Aorta (tissue), 5 donors: ENCODE measurements at regions not wholly inside any gene's neighbourhood (a gene's known extent, or its start where the extent isn't known, plus 50 kb on each side); places are given as distances from the start of the nearest gene placed in this dataset.

ENCODE experiments used
- ATAC-seq: fragments of 200-7000 bp; cut with Tn5 transposase; one replicate; pipeline ENCODE4 v1.9.1; 2022; ENCODE audit warnings: moderate library complexity; ENCODE audit not compliant: low FRiP score
- DNase-seq, 2 donors: peaks; one replicate each; pipeline ENCODE4 v3.0.0-alpha.2; 2020
- H3K27ac ChIP-seq, 2 donors: one replicate each; pipeline ENCODE4 v1.5.1; 2013; ENCODE audit warnings: low read length in 2 of 2, mild to moderate bottlenecking in 2 of 2, moderate library complexity in 2 of 2, control low read depth in 1 of 2, inconsistent platforms in 1 of 2, low read depth in 1 of 2
- H3K27me3 ChIP-seq, 2 donors: one replicate each; pipeline ENCODE4 v1.6.1; 2013; ENCODE audit warnings: control low read depth in 1 of 2, low read length in 1 of 2, mild to moderate bottlenecking in 1 of 2, moderate library complexity in 1 of 2; ENCODE audit not compliant: insufficient read depth in 2 of 2, control insufficient read depth in 1 of 2
- H3K36me3 ChIP-seq, 2 donors: one replicate each; pipeline ENCODE4 v1.6.1; 2013; ENCODE audit warnings: control low read depth in 1 of 2, low read length in 1 of 2, mild to moderate bottlenecking in 1 of 2; ENCODE audit not compliant: insufficient read depth in 2 of 2, control insufficient read depth in 1 of 2
- H3K4me1 ChIP-seq, 2 donors: one replicate each; pipeline ENCODE4 v1.6.1; 2013; ENCODE audit warnings: low read length in 2 of 2, control low read depth in 1 of 2, mild to moderate bottlenecking in 1 of 2, moderate library complexity in 1 of 2; ENCODE audit not compliant: insufficient read depth in 2 of 2, control insufficient read depth in 1 of 2
- H3K4me3 ChIP-seq, 2 donors: one replicate each; pipeline ENCODE4 v1.5.1; 2013; ENCODE audit warnings: low read length in 2 of 2, control low read depth in 1 of 2, mild to moderate bottlenecking in 1 of 2
- H3K9me3 ChIP-seq: one replicate; pipeline ENCODE4 v1.6.1; 2013; ENCODE audit warnings: mild to moderate bottlenecking, low read length; ENCODE audit not compliant: control insufficient read depth
- WGBS, 2 donors: extraction: QIAGEN DNeasy Blood & Tissue Kit; methylation state at CpG; one replicate each; pipeline ENCODE4 v1.1.7; 2013; 5-methylcytosine and 5-hydroxymethylcytosine counted together
- intact Hi-C, 2 donors: fragments of 100-400 bp; cut with DNase I; formaldehyde crosslinking; loops; one replicate each; pipeline versions ENCODE4 v1.14.2 to v1.15.0; 2022
- donor health status: healthy with polysubstance abuse.
- donor health status: Bipolar disorder and iron deficiency.
- donor health status: DM: no; HTN: no; CAD: no.
- donor health status: DM: no; HTN: no; CAD: no.
- donor health status: DM: yes; HTN: yes; CAD: no.

DNA sequence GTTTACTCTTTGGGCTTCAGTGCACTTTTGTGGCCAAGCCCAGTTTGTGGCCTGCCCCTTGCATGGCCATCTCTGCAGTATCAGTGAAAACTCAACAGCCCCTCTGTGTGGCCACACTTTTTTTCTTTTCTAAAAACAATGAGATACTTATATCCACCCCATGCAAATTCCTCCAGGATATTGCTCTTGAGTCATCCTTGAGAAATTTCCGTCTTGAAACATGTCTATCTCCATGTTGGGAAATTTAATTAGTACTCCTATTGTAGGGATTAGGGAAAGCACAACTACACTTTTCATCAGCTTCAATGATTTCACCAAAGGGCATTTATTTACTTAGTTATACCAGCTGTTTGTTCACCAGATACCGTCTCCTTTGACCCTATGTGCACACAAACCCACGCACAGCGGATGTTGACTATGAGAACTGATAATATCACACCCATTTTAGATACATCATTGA is 993.1 kb downstream of the TSN start:
- Histone ChIP-seq H3K27me3 (no peaks in the 10 kb centered on the region), H3K36me3 (no peaks in the 10 kb centered on the region), H3K4me1 (no peaks in the 10 kb centered on the region), H3K4me3 (no peak overlapping the region), H3K9me3 (no peaks in the 10 kb centered on the region), H3K27ac (no peak overlapping the region)
- no peak for DNase-seq
- 56 to 60% methylated on average over 4 of the region's 4 CpGs for WGBS, 2 donors
- intact Hi-C loops, result no loop called here
- ATAC-seq, result no peak

DNA sequence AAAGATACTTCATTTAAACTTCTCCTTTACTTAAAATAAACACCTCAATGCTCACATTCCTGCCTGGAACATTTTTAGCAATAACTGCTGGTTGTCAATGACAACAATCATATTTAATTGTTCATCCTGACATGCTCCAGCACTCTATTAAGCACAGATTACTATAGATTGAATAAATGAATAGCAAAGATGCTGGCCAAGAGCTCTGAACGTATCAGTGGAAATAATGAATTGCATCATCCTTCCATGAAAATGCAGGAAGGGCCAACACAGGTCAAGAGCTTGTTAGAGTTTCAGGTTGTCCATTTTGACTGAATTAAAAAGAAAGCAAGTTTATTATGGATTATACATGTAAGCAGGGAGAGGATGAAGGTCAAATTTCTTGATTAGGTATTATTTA is 994.0 kb downstream of the TSN start:
- no peaks in the 10 kb centered on the region for H3K4me1 ChIP-seq
- DNase-seq (no peak), ATAC-seq (no peak)
- WGBS, 2 donors, result 33 to 40% methylated on average over 1 of the region's 1 CpG
- H3K9me3 ChIP-seq, result no peaks in the 10 kb centered on the region
- intact Hi-C loops, result no loop called here
- H3K27me3 ChIP-seq, result no peaks in the 10 kb centered on the region
- no peak overlapping the region for H3K27ac ChIP-seq
- H3K36me3 ChIP-seq, result no peaks in the 10 kb centered on the region
- H3K4me3 ChIP-seq, result no peak overlapping the region

DNA sequence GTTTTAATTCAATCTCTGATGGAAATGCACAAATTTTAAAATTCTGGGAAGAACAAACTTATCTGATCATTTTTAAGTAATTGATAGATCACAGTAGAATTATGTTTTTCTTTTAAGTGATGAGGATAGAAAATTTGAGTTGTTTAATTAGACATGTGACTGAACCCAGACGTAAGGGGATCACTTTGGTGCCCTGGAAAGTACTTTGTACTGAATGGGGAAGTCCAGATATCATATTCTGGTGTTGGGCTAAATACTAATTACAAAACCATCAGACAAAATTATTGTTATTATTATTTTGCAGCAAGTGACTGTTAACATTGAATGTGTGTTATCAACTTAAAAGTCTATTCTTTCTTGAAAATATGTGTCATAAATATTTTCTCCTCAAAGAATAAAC is 994.6 kb downstream of the TSN start:
- Histone ChIP-seq H3K36me3 (no peaks in the 10 kb centered on the region), H3K27ac (no peak overlapping the region), H3K9me3 (no peaks in the 10 kb centered on the region), H3K27me3 (no peaks in the 10 kb centered on the region), H3K4me3 (no peak overlapping the region), H3K4me1 (no peaks in the 10 kb centered on the region)
- ATAC-seq, result no peak
- intact Hi-C loops, result no loop called here
- DNase-seq, result no peak
- 61 to 78% methylated on average over 1 of the region's 1 CpG for WGBS, 2 donors

DNA sequence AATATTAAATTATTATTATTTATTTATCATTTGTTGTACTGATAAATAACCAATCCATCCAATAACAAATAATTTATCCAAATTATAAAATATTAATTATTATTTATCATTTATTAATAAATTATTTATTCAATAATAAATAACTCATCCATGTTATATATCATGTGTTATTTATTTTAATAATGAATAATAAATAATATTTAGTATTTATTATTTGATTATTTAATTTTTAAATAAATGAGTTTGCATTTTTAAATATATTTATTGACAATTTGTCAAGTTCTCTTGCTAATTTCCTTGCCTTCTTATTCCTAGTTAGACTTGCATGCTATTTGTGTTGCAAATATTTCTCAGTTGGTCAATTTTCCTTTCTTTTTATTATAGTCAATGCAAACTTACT is 995.4 kb downstream of the TSN start:
- H3K27ac ChIP-seq, result no peak overlapping the region
- intact Hi-C loops, result no loop called here
- no peaks in the 10 kb centered on the region for H3K9me3 ChIP-seq
- no peaks in the 10 kb centered on the region for H3K36me3 ChIP-seq
- H3K4me1 ChIP-seq, result no peaks in the 10 kb centered on the region
- no peak overlapping the region for H3K4me3 ChIP-seq
- DNase-seq (no peak), ATAC-seq (no peak)
- no peaks in the 10 kb centered on the region for H3K27me3 ChIP-seq

DNA sequence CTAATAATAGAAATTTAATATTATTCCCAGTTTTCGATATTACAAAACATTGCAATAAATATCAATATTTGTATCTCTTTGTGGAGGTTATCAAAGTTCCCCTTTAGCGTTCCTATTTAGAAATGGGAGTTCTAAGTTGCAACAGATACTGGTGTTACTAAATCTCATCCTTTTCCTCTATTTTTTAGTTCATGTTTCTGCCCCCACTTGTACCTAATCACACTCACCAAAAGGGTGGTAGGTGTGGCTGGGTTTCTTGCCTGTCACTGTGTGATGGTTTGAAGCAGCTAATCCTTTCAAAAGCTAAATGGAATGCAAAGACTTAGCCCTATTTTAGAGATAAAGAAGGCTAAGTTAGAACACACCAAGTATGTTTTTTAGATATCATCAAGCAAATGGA is 997.9 kb downstream of the TSN start:
- DNase-seq (no peak), ATAC-seq (no peak)
- no peak overlapping the region for H3K27ac ChIP-seq
- intact Hi-C loops, result no loop called here
- H3K27me3 ChIP-seq, result no peaks in the 10 kb centered on the region
- 81 to 90% methylated on average over 2 of the region's 2 CpGs for WGBS, 2 donors
- no peaks in the 10 kb centered on the region for H3K4me1 ChIP-seq
- H3K9me3 ChIP-seq, result no peaks in the 10 kb centered on the region
- H3K4me3 ChIP-seq, result no peak overlapping the region
- no peaks in the 10 kb centered on the region for H3K36me3 ChIP-seq

DNA sequence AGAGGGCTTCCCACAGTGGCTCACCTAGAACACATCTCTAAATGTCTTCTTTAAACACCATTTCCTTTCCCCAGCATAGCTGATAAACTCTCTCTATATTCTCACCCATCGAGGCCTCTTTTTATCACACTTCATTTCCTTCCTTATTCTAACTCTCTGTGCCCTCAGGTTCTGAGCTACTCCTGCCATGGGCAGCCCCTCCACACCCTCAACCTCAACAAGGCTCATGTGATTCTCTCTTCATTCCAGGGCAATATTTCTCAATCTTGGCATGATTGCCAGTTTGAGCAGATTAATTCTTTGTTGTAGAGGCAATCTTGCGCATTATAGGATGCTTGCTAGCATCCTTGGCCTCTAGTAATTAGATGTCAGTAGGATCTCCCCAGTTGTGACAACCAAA is 999.1 kb downstream of the TSN start:
- WGBS, 2 donors, result 71 to 76% methylated on average over 2 of the region's 2 CpGs
- no peak for ATAC-seq
- intact Hi-C loops, result no loop called here
- no peaks in the 10 kb centered on the region for H3K36me3 ChIP-seq
- H3K4me1 ChIP-seq, result no peaks in the 10 kb centered on the region
- no peaks in the 10 kb centered on the region for H3K9me3 ChIP-seq
- H3K4me3 ChIP-seq, result no peak overlapping the region
- DNase-seq, result no peak
- H3K27me3 ChIP-seq, result no peaks in the 10 kb centered on the region
- no peak overlapping the region for H3K27ac ChIP-seq

DNA sequence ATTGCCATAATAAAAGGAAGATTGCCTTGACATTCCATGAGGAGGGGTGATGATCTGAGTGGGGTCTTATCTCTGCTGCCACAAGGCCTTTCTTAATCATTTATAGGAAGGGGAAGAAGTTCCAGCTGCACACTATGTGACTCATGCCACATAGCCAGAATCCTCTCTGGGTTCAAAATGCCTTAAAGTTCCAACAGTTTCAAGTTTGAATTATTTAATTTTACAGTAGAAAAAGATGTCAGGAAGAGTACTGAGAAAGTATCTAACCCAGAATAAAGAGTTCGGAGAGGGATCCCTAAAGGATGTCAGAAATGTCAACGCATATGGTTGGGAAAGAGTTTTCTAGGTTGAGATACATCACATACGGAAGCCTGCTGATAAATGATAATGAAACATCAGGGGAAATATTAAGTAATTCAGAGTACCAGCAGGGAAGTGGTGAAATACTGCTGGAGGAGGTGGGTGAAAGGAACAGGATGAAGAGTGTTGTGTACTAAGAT is 999.9 kb downstream of the TSN start:
- intact Hi-C loops, result no loop called here

DNA sequence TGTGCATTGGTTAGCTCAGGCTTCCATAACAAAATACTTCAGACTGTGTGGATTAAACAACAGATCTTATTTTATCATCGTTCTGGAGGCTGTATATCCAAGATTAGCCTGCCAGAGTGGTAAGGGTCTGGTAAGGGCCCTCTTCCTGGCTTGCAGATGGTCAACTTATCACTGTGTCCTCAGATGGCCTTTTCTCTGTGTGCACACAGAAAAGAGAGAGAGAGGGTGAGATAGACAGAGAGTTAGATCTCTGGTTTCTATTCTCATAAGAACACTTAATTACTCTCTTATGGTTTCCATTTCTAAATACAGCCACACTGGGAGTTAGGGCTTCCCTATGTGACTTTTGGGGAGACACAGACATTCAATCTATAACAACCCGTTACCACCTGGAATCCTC is 1003.5 kb downstream of the TSN start:
- no peak overlapping the region for H3K27ac ChIP-seq
- no peaks in the 10 kb centered on the region for H3K27me3 ChIP-seq
- no peaks in the 10 kb centered on the region for H3K4me1 ChIP-seq
- H3K4me3 ChIP-seq, result no peak overlapping the region
- 74 to 75% methylated on average over 2 of the region's 2 CpGs for whole genome bisulfite sequencing, 2 donors
- intact Hi-C loops, result no loop called here
- no peaks in the 10 kb centered on the region for H3K36me3 ChIP-seq
- ATAC-seq (no peak), DNase-seq (no peak)
- H3K9me3 ChIP-seq, result no peaks in the 10 kb centered on the region

More for the DNA sequence above, 999.9 kb downstream of the TSN start:
- no peak overlapping the region for H3K4me3 ChIP-seq
- H3K27ac ChIP-seq, result no peak overlapping the region
- 70 to 81% methylated on average over 3 of the region's 3 CpGs for WGBS, 2 donors
- ATAC-seq (no peak), DNase-seq (no peak)
- H3K27me3 ChIP-seq, result no peaks in the 10 kb centered on the region
- H3K4me1 ChIP-seq, result no peaks in the 10 kb centered on the region
- H3K9me3 ChIP-seq, result no peaks in the 10 kb centered on the region
- no peaks in the 10 kb centered on the region for H3K36me3 ChIP-seq

DNA sequence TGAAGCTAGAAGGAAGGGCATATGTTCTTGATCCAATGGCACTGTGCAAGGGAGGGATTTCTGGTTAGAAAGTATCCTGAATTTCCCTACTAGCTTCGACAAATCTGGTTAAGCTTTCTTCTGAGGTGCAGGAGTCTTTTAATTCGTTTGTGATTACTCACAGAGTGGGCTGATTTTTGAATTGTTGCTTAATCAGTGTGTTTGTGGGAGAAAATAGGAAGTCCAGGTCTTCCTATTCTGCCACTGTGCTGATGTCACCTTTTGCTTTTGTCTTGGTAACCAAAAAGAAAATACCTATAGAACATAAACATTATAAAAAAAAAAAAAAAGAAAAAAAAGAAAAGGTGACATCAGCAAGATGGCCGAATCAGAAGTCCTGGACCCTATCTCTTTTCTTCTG is 1008.6 kb downstream of the TSN start:
- no peaks in the 10 kb centered on the region for H3K4me1 ChIP-seq
- H3K9me3 ChIP-seq, result no peaks in the 10 kb centered on the region
- no peaks in the 10 kb centered on the region for H3K27me3 ChIP-seq
- H3K36me3 ChIP-seq, result no peaks in the 10 kb centered on the region
- H3K4me3 ChIP-seq, result no peak overlapping the region
- 66 to 70% methylated on average over 3 of the region's 3 CpGs for WGBS, 2 donors
- H3K27ac ChIP-seq, result no peak overlapping the region
- DNase-seq (no peak), ATAC-seq (no peak)
- intact Hi-C loops, result no loop called here
